Panc1 (cell line): ENCODE measurements at regions not wholly inside any gene's neighbourhood (a gene's known extent, or its start where the extent isn't known, plus 50 kb on each side); places are given as distances from the start of the nearest gene placed in this dataset.

Experiments
- ATAC-seq: fragments of 200-7000 bp; cut with Tn5 transposase; 2 replicates; pipeline ENCODE4 v1.9.1; 2020; ENCODE audit warnings: mild to moderate bottlenecking, moderate library complexity
- BruUV-seq: library from RNA; stranded (reverse); fragments of 400-500 nt; replicated peaks from 2 replicates; lab custom pipeline; 2021; lab: Mats Ljungman, UMichigan
- CTCF ChIA-PET: fragments of 300-600 bp; sonication (Branson Sonifier 250); formaldehyde crosslinking; loops from one replicate; lab custom pipeline; 2022; ENCODE audit warnings: antibody characterized with exemption; lab: Charles Lee
- POLR2A ChIA-PET: fragments of 300-600 bp; sonication (Branson Sonifier 250); formaldehyde crosslinking; loops from one replicate; lab custom pipeline; 2022; ENCODE audit warnings: antibody characterized with exemption; lab: Charles Lee
- DNase-seq: peaks from one replicate; pipeline ENCODE4 v3.0.0-alpha.2; 2010; ENCODE audit warnings: low read depth, low spot score
- H3K27ac ChIP-seq: 2 replicates; pipeline ENCODE4 v1.5.1; 2011; ENCODE audit warnings: mild to moderate bottlenecking, low read length, inconsistent platforms
- H3K27me3 ChIP-seq: fragments of 200-500 bp; sonication (Bioruptor generic); 2 replicates; pipeline ENCODE4 v1.6.0; 2014; ENCODE audit warnings: low read length, inconsistent platforms; ENCODE audit not compliant: control insufficient read depth, insufficient read depth
- H3K36me3 ChIP-seq: fragments of 200-500 bp; sonication (Bioruptor generic); 2 replicates; pipeline ENCODE4 v1.5.1; 2014; ENCODE audit warnings: inconsistent platforms, mild to moderate bottlenecking, low read length, moderate library complexity; ENCODE audit not compliant: control insufficient read depth, insufficient read depth
- H3K4me1 ChIP-seq: 2 replicates; pipeline ENCODE4 v1.5.1; 2011; ENCODE audit warnings: inconsistent platforms, mild to moderate bottlenecking, low read length, moderate library complexity; ENCODE audit not compliant: control insufficient read depth, insufficient read depth
- H3K4me3 ChIP-seq, 2 experiments: 2 replicates each; pipeline ENCODE4 v1.5.1; 2011 to 2012; ENCODE audit warnings: low read depth in 2 of 2, low read length in 2 of 2, mild to moderate bottlenecking in 2 of 2, inconsistent platforms in 1 of 2, moderate library complexity in 1 of 2
- H3K9me3 ChIP-seq: fragments of 200-500 bp; sonication (Bioruptor generic); 2 replicates; pipeline ENCODE4 v1.5.1; 2014; ENCODE audit warnings: low read depth, mild to moderate bottlenecking, inconsistent platforms, low read length, moderate library complexity; ENCODE audit not compliant: control insufficient read depth, insufficient read depth
- POLR2AphosphoS5 ChIP-seq: IDR thresholded peaks from 2 replicates; pipeline ENCODE4 v1.6.1; 2012; ENCODE audit warnings: mild to moderate bottlenecking, low read depth, low read length, moderate library complexity
- REST ChIP-seq, 2 experiments: IDR thresholded peaks; 2 replicates each; pipeline ENCODE4 v1.6.1; 2011 to 2012; ENCODE audit warnings: low read depth in 2 of 2, control low read depth in 1 of 2, low read length in 1 of 2, mild to moderate bottlenecking in 1 of 2, moderate library complexity in 1 of 2; ENCODE audit not compliant: insufficient read depth in 1 of 2
- SIN3A ChIP-seq: IDR thresholded peaks from 2 replicates; pipeline ENCODE4 v1.6.1; 2012; ENCODE audit warnings: low read depth, mild to moderate bottlenecking, low read length, moderate library complexity, borderline replicate concordance; ENCODE audit not compliant: insufficient read depth
- TCF7L2 ChIP-seq: IDR thresholded peaks from 2 replicates; pipeline ENCODE4 v1.6.1; 2011; ENCODE audit warnings: mild to moderate bottlenecking, low read depth, low read length, inconsistent platforms
- in situ Hi-C: cut with HindIII; loops from 2 replicates; pipeline ENCODE4 v1.10.0; 2016; ENCODE audit warnings: low sequenced_read_pairs, low pct_unique_long_range_greater_than_20kb
- intact Hi-C: fragments of 100-400 bp; cut with micrococcal nuclease; formaldehyde crosslinking; loops from one replicate; pipeline ENCODE4 v1.10.0; 2022; ENCODE audit not compliant: unreplicated experiment
- TF ChIP-seq, protein P1 (sequence below): fragments of 450-650 bp; IDR thresholded peaks from 2 replicates; pipeline ENCODE4 v1.5.1; 2017; ENCODE audit warnings: mild to moderate bottlenecking

GRCh38 chr15:99921101-99921500 lies 187.9 kb upstream of the LYSMD4 start:
- H3K4me1 ChIP-seq, result peaks cover 3% of the 10 kb centered on the region; the same call in 1 of the 2 replicates
- TF ChIP-seq REST (IDR thresholded peaks at IDR 0.05; ENCODE audit: insufficient read depth in 1 of 2, low read depth in 2 of 2, low read length in 1 of 2) (no peak), POLR2AphosphoS5 (no peak), TCF7L2 (no peak), SIN3A (no peak)
- TF ChIP-seq, protein P1, sequence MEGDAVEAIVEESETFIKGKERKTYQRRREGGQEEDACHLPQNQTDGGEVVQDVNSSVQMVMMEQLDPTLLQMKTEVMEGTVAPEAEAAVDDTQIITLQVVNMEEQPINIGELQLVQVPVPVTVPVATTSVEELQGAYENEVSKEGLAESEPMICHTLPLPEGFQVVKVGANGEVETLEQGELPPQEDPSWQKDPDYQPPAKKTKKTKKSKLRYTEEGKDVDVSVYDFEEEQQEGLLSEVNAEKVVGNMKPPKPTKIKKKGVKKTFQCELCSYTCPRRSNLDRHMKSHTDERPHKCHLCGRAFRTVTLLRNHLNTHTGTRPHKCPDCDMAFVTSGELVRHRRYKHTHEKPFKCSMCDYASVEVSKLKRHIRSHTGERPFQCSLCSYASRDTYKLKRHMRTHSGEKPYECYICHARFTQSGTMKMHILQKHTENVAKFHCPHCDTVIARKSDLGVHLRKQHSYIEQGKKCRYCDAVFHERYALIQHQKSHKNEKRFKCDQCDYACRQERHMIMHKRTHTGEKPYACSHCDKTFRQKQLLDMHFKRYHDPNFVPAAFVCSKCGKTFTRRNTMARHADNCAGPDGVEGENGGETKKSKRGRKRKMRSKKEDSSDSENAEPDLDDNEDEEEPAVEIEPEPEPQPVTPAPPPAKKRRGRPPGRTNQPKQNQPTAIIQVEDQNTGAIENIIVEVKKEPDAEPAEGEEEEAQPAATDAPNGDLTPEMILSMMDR, result no peak
- BruUV-seq, result no TSS peak
- CTCF ChIA-PET, result no interaction called here
- in situ Hi-C loops (no loop called here), intact Hi-C loops (no loop called here)
- POLR2A ChIA-PET, result no interaction called here
- no peak overlapping the region for H3K27ac ChIP-seq
- no peak for DNase-seq
- H3K9me3 ChIP-seq, result no peaks in the 10 kb centered on the region
- no peak for ATAC-seq
- H3K27me3 ChIP-seq, result peaks cover 16% of the 10 kb centered on the region
- H3K4me3 ChIP-seq, result no peak overlapping the region
- no peaks in the 10 kb centered on the region for H3K36me3 ChIP-seq

- no peaks in the 10 kb centered on the region for H3K4me1 ChIP-seq
- H3K27me3 ChIP-seq, result peaks cover 10% of the 10 kb centered on the region
- POLR2A ChIA-PET, result interaction anchor here (0.6 kb wide), 1 partner anchor 133 kb away, joined by 3 read pairs; no protein-coding TSS in a partner anchor
- H3K27ac ChIP-seq, result no peak overlapping the region
- TF ChIP-seq POLR2AphosphoS5 (no peak), REST (IDR thresholded peaks at IDR 0.05; ENCODE audit: insufficient read depth in 1 of 2, low read depth in 2 of 2, low read length in 1 of 2) (no peak)
- in situ Hi-C loops (no loop called here), intact Hi-C loops (no loop called here)
- CTCF ChIA-PET, result no interaction called here
- no TSS peak for BruUV-seq
- ATAC-seq (no peak), DNase-seq (no peak)
- no peaks in the 10 kb centered on the region for H3K36me3 ChIP-seq
- no peaks in the 10 kb centered on the region for H3K9me3 ChIP-seq
- H3K4me3 ChIP-seq, result no peak overlapping the region
Measured at GRCh38 chr15:99918072-99918471, 184.8 kb upstream of the LYSMD4 start.
